Activated CD8-positive, alpha-beta memory T cell treated with anti-CD3 and anti-CD28 coated beads for 24 hours (primary cell): ENCODE measurements at regions not wholly inside any gene's neighbourhood (a gene's known extent, or its start where the extent isn't known, plus 50 kb on each side); places are given as distances from the start of the nearest gene placed in this dataset.

Experiments
- DNase-seq: peaks from one replicate; pipeline ENCODE4 v3.0.0-alpha.2; 2020

DNA sequence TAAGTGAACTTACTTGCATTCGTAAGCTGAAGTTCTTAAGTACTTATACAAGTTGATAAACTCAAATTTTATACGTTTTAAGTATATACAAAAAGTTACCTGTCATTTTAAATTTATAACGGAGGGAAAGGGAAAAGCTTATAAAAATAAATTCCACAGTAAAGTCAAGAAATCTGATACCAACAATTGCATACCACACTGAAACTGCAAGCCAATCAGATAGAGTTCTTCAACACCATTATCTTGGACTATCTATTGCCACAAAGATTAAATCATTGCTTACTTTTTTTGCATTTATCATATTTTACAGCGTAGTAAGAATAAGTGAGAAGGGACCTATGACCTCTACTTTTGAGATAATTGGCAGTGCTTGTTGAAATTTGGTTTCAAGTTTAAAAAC, 386.7 kb downstream of the TFAP2A start:
- no peak for DNase-seq

DNA sequence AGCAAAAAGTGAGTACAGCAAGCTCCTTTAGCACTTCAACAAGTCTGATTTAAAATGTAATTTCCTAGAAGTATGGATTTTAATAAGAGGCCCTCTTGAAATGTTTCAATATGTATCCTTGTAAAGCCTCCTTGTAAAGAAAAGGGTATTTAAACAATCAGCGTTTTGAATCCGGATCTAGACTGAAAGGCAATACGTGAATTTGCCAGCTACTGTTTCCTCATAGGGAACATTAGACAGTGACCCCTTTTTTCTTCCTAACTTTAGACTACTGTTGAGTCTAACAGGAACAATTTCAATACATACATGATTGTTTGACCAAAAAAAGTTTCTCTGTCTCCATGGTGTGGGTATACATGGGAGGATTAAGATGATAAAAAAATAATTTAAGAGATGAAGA, 395.0 kb downstream of the TFAP2A start:
- no peak for DNase-seq

DNA sequence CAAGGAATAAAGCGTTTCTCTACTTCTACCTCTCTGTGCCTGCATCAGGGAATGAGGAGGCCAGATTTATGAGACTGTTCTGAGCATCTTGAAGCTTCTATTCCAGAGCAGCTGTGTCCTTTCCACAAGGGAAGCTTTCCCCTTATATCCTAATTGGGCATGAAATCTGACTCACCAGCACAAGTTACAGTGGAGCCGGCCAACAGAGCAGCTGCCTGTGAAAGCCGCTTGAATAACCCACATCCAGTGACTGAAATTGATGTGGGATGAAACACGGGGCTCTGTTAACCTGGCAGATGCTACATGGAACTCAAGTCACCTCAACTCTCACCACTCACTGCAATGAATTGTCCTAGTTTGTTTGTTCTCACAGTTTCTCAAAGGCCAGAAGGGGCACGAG, 400.3 kb downstream of the TFAP2A start:
- no peak for DNase-seq

DNA sequence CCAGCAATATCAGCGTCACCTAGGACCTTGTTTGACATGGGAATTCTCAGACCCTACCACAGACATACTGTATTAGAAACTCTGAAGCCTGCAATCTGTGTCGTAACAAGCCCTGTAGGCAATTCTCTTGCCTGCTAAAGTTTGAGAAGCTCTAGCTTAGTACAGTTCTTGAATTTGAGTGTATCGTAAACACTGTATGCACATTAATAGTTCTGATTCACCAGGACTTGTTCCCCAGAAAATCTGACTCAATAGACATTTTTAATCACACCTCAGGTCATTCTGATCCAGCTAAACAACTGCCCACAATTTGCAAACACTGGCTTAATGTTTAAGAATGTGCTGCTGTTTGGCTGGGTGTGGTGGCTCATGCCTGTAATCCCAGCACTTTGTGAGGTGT, 414.3 kb downstream of the TFAP2A start:
- no peak for DNase-seq

DNA sequence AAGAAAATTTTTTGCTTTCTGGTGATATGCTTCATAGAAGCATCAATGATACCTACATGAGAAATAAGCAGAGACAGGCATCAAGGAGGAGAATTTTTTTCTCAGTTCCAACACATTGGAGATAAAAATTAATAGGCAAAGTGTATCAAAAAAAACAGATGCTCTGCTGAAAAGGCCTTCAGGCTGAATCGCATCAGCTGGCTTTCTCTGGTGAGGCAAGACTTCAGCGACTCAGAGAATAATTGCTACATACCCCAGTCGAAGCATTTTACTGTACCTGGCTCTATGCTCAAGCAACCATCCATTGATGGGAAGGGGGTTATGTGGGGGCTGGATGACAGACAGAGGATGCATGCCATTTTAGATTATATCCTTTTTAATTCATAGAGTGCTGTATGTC, 415.1 kb downstream of the TFAP2A start:
- DNase-seq: no peak

DNA sequence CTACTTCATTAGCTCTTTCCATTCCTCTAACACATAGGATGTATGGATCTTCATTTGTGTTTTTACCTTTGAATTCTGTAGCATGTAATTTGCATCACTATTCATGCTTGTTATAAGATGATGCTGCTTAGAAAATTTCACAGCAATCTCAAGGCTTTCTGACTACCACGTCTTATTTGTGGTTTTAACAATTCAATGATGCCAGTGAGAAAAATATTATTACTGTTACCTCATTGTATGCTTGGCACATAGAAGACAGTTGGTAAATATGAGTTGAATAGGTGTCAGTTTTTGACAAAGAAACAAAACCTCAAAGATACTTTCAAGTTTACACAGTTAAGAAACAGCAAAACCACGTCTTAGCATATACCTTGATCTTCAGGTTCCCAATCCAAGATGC, 428.6 kb downstream of the TFAP2A start:
- DNase-seq: no peak

DNA sequence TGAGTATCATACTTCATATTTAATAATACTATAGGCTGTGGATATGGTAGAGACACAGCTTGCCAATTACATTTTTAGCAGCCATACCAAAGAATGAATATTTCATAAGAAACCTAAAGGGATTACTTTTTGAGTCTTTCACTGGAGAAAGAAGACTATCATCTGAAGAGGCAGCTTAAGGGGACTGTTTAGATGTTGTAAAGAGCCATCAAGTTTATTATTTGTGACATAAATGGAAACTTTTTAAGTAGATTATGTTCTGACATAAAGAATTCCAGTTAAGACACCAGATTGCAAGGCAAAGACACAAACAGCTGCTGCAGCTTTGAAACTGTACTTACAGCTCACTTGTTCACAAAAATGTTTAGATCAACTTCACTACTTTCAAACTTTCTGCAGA, 429.4 kb downstream of the TFAP2A start:
- no peak for DNase-seq

DNA sequence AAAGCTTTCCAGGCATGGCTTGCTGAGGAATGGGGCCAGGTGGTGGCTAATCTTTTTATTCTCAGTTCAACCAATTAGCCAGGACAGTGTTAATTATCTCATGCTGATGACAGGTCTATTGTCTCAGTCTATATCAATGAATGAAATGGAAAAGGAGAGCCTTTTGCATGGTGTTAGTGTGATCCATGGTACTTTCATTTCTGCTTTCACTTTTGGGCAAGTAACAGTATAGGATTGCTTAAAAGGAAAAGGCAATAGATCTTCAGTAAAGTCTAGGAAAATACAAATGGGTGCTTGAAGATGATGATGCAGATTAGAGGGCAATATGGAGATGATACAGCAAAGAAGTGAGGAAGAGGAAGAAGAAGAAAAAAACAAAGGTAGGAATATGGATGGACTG, 430.3 kb downstream of the TFAP2A start:
- no peak for DNase-seq

DNA sequence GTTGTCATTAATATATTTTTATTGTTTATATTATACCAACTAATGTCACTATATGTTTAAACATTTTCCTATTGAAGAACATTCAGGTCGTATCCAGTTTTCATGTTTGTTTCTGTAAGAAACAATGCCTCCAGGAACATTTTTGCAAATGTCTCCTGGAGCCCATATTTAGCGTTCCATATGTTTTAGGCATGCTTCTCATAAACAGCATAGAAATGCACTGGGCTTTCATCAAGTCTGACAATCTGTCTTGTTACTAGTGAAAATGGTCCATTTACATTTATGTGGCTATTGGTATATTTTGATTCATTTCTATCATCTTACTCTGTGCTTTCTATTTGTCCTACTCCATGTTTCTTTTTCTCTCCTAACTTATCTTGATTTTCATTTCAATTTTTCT, 431.7 kb downstream of the TFAP2A start:
- no peak for DNase-seq

DNA sequence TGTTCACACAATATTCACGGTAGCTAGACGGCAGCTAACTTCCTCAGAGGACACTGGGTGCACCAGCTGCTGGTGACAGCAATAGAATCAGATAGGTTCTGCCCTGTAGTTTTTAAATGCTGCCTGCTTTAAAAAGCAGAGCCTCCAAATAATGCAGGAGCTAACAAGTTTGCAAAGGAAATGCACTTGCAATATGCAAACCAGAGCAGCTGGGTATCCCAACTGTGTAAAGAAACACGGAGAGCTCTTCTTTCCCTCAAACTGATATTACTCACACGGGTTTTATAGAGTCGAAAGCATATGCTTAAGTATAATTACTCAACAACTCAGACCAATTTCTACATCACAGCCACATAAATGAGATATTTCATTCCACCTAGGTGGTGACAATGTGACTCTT, 432.7 kb downstream of the TFAP2A start:
- DNase-seq: no peak

DNA sequence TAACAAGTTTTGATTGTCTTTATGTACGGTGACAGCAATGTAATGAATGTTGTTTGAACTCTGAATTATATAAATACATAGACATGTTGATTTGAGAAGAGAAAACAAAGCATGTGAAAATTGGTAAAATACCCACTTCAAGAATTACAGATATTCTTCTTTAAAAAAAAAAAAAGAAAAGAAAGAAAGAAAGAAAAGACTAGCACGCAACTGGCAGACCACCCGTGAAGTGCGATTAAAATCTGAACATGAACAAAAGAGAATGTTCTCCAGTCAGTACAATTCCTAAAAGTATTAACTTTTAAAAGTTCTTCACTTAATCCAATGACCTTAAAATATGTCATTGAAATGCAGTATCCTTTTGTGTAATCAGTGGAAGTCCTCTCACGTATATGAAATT, 434.9 kb downstream of the TFAP2A start:
- no peak for DNase-seq

DNA sequence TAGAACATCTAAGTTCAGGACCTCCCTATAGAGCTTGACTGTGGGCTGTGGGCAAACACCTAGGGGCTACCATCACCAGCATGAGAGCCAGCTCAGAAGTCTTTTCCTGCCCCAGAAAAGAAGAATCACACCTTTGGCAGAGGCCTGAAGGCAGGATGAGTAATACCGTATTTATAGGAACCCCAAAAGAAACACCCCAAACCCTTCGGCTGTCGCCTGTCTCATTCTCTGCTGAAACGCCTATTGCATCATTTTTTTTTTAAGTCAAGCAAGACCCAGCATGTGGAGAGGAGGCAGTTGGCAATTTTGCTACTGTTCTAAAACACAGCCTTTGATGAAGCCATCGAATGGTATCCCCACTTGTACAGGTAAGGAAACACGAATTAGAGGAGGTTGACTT, 436.4 kb downstream of the TFAP2A start:
- no peak for DNase-seq

DNA sequence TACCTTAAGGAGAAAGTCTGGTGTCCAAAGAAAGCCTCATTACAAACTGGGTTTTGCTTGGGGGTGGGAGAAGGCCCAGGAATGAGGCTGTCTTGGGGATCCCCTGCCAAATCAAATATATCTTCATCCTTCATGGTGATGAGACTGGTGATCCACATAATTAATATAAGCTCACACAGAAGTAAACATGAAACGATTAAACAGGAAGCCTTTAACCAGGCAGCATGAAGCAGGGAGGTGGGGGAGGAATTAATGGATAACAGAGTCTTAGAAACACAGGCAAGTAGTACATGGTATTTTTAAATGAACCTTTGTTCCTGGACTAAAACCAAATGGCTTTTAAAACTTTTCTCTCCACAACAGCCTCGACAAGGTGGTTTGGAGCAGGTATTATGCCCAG, 437.5 kb downstream of the TFAP2A start:
- DNase-seq: no peak

DNA sequence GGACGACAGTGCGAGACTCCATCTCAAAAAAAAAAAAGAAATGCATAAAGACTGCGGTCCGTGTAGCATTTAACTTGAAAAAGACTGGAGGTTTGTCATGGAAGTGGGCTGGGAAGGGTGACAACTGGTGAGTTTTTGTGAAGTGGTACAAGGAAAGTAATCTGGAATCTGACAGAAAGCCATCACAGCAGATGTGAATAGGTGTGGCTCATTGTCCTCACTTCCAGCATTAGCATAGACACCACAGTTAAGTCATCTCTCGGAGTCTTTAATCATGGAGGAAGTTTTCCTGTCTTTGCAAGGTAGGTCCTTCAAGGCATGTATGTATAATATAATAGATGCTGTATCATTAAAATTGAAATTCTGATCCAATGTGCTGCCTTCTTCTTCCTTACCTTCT, 453.2 kb downstream of the TFAP2A start:
- no peak for DNase-seq

DNA sequence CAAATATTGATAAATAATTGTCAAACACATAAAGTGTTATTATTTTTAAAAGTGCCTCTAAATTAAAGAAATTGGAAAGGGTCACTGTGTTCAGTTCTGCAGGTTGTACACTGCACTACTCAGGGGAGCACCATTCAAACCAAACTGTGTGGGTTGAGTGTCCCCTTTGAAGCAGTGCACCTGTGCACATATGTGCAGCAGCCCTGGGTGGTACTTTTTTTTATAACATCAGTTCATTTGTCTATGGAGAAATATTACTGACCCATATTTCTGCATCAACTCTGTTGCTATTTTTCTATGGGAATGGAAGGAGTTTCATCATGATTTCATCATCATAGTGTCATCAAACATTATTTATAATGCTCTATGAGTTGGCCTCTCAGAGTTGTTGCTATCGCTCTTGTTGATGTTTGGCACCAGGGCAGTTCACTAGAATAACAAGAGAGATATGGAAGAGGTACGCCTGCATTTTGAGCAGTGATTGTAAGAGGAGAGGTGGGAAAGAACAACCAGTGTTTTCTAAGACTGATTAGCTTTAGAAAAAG, 457.6 kb downstream of the TFAP2A start:
- no peak for DNase-seq

DNA sequence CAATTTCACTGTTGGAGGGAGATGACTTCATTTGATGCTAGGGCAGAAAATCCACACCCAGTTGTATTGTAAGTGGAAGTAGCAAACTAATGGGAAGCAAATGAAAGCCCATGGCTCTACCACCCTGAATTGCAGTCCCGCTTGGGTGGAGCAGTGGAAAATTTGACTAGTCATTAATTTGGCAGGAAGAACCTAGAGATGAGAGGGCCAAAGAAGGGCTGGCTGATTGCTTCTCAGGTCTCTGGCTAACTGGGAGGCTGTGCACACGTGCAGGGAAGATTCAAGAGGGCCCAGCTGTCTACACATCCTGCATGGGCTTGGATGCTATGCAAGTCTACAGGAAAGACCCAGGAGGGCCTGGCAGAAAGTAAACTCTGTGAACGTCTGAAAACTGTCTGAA, 466.2 kb downstream of the TFAP2A start:
- no peak for DNase-seq

DNA sequence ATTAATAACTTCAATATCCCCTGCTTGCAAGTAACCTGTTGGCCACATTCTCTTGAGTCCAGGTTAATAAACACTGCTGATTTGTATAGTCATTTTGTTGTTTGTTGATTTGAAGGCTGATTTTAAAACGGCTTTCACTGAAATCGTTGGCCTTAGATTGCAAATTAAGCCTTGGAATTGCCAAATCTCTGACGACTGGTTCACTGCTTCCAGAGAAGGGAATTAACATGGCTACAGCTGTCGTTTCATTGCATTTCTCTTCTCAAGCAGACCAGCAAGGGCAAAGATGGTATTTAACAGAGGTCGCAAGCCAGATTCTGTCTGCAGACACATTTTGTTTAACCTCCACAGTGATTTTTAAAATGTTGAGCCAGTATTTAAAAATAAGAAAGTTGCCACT, 470.9 kb downstream of the TFAP2A start:
- DNase-seq: no peak

DNA sequence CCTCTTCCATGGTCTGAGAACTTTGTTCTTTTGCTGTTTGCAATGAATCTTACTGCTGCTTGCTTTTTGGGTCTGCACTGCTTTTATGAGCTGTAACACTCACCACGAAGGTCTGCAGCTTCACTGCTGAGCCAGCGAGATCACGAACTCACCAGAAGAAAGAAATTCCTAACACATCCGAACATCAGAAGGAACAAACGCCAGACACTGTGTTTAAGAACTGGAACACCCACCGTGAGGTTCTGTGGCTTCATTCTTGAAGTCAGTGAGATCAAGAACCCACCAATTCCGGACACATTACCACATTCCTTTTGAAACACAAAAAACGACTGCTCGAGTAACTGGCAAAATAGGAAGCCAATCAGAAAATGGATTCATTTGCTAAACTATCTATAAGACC, 471.8 kb downstream of the TFAP2A start:
- no peak for DNase-seq

DNA sequence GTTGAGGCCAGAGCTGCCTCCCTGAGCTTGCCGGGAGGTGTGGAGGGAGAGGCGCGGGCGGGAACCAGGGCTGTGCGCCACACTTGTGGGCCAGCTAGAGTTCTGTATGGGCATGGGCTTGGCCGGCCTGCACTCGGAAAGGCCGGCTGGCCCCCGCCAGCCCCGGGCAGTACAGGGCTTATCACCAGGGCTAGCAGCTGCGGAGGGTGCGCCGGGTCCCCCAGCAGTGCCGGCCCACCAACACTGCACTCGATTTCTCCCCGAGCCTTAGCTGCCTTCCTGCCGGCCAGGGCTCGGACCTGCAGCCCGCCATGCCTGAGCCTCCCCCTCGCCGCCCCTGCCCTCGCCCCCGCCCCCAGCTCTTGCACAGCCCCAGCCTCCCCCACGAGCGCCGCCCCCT, 472.7 kb downstream of the TFAP2A start:
- no peak for DNase-seq

DNA sequence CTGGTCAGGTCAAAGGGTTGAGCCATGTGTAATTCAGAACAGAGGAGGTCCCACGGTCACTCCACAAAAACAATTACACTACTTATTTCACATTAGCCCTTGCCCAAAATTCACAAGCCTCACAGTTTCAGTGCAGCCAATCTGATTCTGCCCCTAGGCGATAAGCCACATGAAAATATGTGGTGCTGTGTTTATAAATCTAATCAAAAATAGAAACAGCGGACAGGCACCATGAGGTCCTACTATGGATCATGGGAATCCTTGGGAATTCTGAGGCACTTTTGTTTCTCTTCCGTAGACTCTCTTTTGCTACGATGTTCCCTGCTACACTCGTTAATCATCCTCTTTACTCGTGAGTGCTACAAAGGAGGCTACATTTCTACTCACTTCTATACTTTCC, 476.1 kb downstream of the TFAP2A start:
- no peak for DNase-seq

DNA sequence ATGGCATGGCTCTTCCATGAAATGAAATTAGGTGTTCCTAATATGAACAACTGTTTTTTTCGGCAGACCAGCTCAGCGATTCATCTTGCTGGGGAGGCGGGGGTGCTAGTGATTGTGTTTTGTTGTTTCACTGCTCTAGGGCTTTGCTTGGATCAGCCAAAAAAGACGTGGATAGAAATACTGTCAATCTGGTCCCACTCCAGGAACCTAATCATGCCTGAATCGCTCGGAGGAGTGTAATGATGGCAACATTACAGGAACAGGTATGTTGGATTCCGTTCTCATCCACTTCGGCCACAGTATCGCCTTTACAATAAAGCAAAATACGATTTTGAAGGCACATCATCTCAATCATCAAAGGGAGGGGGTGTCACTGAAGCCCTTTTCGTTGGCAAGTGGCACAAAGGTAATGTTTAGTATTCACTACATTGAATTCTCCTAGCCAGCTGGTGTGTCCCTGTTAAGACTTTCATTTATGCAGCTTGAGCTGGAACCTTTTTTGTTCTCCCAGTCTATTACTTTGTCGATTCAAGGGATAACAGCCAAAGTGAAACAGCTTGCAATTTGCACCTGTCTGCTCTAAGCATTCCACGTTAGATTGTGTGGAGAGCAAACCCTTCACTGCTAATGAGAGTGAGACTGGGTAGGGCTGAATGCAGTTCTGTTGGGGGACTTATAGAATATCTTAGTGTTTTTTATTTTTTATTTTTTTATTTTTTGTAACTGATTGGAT, 477.7 kb downstream of the TFAP2A start:
- DNase-seq: no peak

DNA sequence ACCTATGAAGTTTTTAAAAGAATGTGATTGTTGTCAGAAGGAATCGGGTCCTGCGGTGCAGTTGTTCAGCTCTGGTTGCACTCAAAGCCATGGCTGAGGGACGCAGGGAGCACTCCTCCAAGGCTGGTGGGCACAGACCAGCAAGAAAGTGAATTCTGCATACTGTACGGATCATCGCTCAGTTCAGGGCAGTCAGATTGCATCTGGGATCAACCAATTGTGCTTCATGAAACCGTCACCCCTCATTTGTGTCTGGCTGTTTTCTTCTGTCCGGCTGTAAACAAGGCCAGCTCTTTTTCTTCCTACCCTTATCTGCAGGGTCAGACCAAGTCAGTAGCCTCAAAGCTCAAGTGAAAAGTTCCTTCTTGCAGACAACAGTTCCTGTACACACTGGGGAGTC, 478.3 kb downstream of the TFAP2A start:
- no peak for DNase-seq

DNA sequence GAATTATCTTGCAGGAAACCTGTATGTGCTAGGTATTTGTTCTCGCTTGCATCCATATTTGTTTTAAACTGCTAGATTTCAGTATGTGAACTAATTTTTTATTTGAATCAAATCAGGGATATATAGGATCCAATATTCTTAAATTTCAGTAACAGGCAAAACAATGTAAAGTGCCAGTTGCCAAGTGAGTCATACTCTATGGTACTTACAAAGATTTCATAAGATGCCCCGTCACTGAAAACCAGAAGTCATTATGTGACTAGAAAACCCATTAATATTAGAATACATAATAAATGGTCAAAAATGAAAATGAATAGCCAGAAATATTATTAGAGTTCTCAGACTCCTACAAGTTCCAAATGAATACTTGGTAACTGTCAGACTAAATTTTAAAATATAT, 481.2 kb downstream of the TFAP2A start:
- DNase-seq: no peak

DNA sequence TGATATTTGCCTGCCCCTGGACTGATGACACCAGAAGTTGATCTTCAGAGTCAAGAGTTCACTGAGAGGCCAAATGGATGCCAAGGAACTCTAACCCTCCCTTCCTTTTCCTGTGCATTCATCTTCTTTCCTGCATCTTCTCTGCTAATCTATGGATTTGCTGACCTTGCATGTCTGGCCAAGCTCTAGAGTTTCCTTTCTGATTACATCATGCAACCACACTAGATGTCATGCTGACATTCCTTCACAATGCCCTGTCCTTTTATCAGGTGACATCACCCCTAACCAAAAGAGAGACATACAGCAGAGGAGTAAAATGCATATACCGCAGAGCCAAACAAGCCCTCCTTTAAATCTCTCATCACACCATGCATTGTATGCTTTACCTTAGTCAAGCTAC, 487.6 kb downstream of the TFAP2A start:
- DNase-seq: no peak

DNA sequence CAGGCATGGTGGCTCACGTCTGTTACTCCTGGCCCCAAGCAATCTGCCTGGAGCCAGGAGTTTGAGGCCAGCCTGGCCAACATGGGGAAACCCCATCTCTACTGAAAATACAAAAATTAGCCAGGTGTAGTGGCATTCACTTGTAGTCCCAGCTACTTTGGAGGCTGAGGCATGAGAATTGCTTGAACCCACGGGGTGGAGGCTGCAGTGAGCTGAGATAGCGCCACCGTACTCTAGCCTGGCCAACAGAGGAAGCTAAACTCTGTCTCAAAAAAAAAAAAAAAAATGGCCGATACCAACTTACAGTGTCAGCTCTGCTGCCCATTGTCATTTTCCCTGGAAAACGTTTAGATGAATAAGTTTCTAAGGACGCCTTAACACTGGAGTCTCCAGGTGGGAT, 489.9 kb downstream of the TFAP2A start:
- DNase-seq: no peak
